Endodermal cell (in vitro differentiated cells): ENCODE measurements at regions not wholly inside any gene's neighbourhood (a gene's known extent, or its start where the extent isn't known, plus 50 kb on each side); places are given as distances from the start of the nearest gene placed in this dataset.
A peak's percentile ranks its signal among the peaks of the same experiment; 100 is the strongest.

ENCODE experiments used
- DNase-seq: peaks from one replicate; pipeline ENCODE4 v3.0.0-alpha.2; 2017
- H3K27ac ChIP-seq: 2 replicates; pipeline ENCODE4 v1.5.1; 2013; ENCODE audit warnings: mild to moderate bottlenecking, low read depth, low read length, moderate library complexity
- H3K27me3 ChIP-seq: 2 replicates; pipeline ENCODE4 v1.6.1; 2013; ENCODE audit warnings: mild to moderate bottlenecking, low read length, moderate library complexity; ENCODE audit not compliant: insufficient read depth, control insufficient read depth, poor library complexity, severe bottlenecking
- H3K36me3 ChIP-seq: 2 replicates; pipeline ENCODE4 v1.7.0; 2013; ENCODE audit warnings: mild to moderate bottlenecking, low read length, moderate library complexity; ENCODE audit not compliant: control insufficient read depth, insufficient read depth
- H3K4me1 ChIP-seq: one replicate; pipeline ENCODE4 v1.7.0; 2013; ENCODE audit warnings: low read length; ENCODE audit not compliant: control insufficient read depth, insufficient read depth
- H3K4me3 ChIP-seq: 2 replicates; pipeline ENCODE4 v1.5.1; 2013; ENCODE audit warnings: mild to moderate bottlenecking, low read length, moderate library complexity
- H3K9ac ChIP-seq: 2 replicates; pipeline ENCODE4 v1.6.1; 2013; ENCODE audit warnings: mild to moderate bottlenecking, low read length, moderate library complexity; ENCODE audit not compliant: poor library complexity, severe bottlenecking; ENCODE audit errors: extremely low read depth
- H3K9me3 ChIP-seq: 2 replicates; pipeline ENCODE4 v1.6.1; 2013; ENCODE audit warnings: mild to moderate bottlenecking, low read length, moderate library complexity; ENCODE audit not compliant: control insufficient read depth
- H3K27ac Mint-ChIP-seq: 2 replicates; pipeline ENCODE4 v1.8.0; 2020; ENCODE audit warnings: mixed read lengths
- H3K27me3 Mint-ChIP-seq: 2 replicates; pipeline ENCODE4 v1.8.0; 2021; ENCODE audit warnings: mild to moderate bottlenecking, mixed read lengths; ENCODE audit not compliant: insufficient read depth
- H3K36me3 Mint-ChIP-seq: 2 replicates; pipeline ENCODE4 v1.8.0; 2020; ENCODE audit warnings: low read depth, mixed read lengths
- H3K4me1 Mint-ChIP-seq: 2 replicates; pipeline ENCODE4 v1.8.0; 2020; ENCODE audit warnings: mixed read lengths
- H3K4me3 Mint-ChIP-seq: 2 replicates; pipeline ENCODE4 v1.8.0; 2020; ENCODE audit warnings: mild to moderate bottlenecking, moderate library complexity, mixed read lengths
- H3K9me3 Mint-ChIP-seq: 2 replicates; pipeline ENCODE4 v1.8.0; 2020; ENCODE audit warnings: mild to moderate bottlenecking, mixed read lengths
- WGBS, 2 experiments: methylation state at CpG; one replicate each; pipeline versions ENCODE4 v1.1.5 to v1.1.7; 2013; ENCODE audit warnings: missing lambda C conversion rate in 2 of 2, mixed read lengths in 1 of 2; ENCODE audit not compliant: insufficient coverage in 1 of 2, insufficient read length in 1 of 2; 5-methylcytosine and 5-hydroxymethylcytosine counted together
- TF ChIP-seq, protein P1 (sequence below): fragments of 200-600 bp; sonication (generic); conservative IDR thresholded peaks from 2 replicates; pipeline ENCODE4 v1.5.0; 2021; ENCODE audit warnings: antibody characterized with exemption, mild to moderate bottlenecking

GRCh38 chr12:75913502-75914351 is 117.8 kb downstream of the PHLDA1 start:
- Histone ChIP-seq H3K4me1 (no peaks in the 10 kb centered on the region), H3K36me3 (no peaks in the 10 kb centered on the region), H3K4me3 (no peak overlapping the region), H3K9ac (no peak overlapping the region), H3K27me3 (no peaks in the 10 kb centered on the region), H3K9me3 (no peaks in the 10 kb centered on the region), H3K27ac (no peak overlapping the region)
- no peak overlapping the region for H3K4me3 Mint-ChIP-seq
- TF ChIP-seq, protein P1, sequence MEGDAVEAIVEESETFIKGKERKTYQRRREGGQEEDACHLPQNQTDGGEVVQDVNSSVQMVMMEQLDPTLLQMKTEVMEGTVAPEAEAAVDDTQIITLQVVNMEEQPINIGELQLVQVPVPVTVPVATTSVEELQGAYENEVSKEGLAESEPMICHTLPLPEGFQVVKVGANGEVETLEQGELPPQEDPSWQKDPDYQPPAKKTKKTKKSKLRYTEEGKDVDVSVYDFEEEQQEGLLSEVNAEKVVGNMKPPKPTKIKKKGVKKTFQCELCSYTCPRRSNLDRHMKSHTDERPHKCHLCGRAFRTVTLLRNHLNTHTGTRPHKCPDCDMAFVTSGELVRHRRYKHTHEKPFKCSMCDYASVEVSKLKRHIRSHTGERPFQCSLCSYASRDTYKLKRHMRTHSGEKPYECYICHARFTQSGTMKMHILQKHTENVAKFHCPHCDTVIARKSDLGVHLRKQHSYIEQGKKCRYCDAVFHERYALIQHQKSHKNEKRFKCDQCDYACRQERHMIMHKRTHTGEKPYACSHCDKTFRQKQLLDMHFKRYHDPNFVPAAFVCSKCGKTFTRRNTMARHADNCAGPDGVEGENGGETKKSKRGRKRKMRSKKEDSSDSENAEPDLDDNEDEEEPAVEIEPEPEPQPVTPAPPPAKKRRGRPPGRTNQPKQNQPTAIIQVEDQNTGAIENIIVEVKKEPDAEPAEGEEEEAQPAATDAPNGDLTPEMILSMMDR, result no peak
- no peaks in the 10 kb centered on the region for H3K9me3 Mint-ChIP-seq
- H3K4me1 Mint-ChIP-seq, result peaks cover 6% of the 10 kb centered on the region
- no peaks in the 10 kb centered on the region for H3K27me3 Mint-ChIP-seq
- 89 to 91% methylated on average over 1 to 5 of the region's 5 CpGs for WGBS, 2 experiments
- H3K27ac Mint-ChIP-seq, result no peak overlapping the region
- no peaks in the 10 kb centered on the region for H3K36me3 Mint-ChIP-seq
- no peak for DNase-seq

DNA sequence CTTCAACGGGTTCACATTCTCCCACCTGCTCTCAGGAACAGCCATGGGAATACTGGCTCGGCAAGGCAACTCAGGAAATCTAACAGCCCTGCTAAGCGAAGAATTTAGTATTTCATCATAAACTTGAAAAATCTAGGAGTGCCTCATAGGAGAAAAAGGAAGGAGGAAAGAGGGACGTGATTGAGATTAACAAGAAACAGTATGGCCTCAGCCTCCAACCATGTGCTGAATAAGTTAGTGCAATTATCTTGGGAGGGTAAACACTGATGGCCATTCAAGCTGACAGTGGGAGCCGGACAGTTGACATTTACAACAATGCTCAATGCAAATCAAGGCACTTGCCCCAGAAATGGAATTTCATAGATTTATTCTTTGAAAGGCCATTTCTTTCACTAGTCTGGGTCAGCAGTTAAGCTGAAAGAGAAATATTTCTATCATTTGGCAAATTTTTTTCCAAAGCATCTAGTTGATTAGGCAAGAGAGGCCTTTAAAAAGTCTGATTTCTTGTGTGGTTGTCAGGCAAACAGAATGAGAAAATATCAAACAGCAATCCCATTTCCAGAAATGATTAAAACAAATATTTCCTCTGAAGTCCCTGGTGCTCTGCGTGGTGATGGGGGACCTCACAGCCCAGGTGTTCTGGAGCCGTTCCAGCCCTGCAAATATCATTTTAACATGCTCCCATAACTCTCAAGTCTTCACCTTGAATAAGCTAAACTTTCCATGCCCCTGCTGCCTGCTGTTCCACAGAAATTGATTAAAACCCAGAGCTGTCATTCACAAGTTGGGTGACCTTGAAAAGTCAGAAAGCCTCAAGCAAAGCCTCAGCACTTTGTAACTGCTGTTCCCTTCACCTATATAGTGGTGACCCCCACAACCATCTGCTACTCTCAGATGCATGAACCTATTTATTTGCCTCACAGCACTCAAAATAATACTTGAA is 121.6 kb downstream of the PHLDA1 start:
- Histone ChIP-seq H3K27me3 (no peaks in the 10 kb centered on the region), H3K9me3 (no peaks in the 10 kb centered on the region), H3K27ac (peak overlapping the region; percentile 78), H3K4me3 (no peak overlapping the region), H3K36me3 (no peaks in the 10 kb centered on the region), H3K9ac (no peak overlapping the region), H3K4me1 (no peaks in the 10 kb centered on the region)
- H3K27ac Mint-ChIP-seq, result no peak overlapping the region
- no peaks in the 10 kb centered on the region for H3K36me3 Mint-ChIP-seq
- no peaks in the 10 kb centered on the region for H3K27me3 Mint-ChIP-seq
- TF ChIP-seq, protein P1, result no peak
- H3K4me3 Mint-ChIP-seq, result no peak overlapping the region
- no peaks in the 10 kb centered on the region for H3K9me3 Mint-ChIP-seq
- DNase-seq, result no peak
- peaks cover 6% of the 10 kb centered on the region for H3K4me1 Mint-ChIP-seq
- 83 to 90% methylated on average over 7 of the region's 7 CpGs for WGBS, 2 experiments

GRCh38 chr12:75908961-75909605 is 122.5 kb downstream of the PHLDA1 start:
- DNase-seq, result no peak
- peaks cover 6% of the 10 kb centered on the region for H3K4me1 Mint-ChIP-seq
- Histone ChIP-seq H3K9me3 (no peaks in the 10 kb centered on the region), H3K4me3 (no peak overlapping the region), H3K27me3 (no peaks in the 10 kb centered on the region), H3K27ac (peak overlapping the region; percentile 78), H3K4me1 (no peaks in the 10 kb centered on the region), H3K36me3 (no peaks in the 10 kb centered on the region), H3K9ac (no peak overlapping the region)
- H3K4me3 Mint-ChIP-seq, result no peak overlapping the region
- H3K27ac Mint-ChIP-seq, result no peak overlapping the region
- H3K9me3 Mint-ChIP-seq, result no peaks in the 10 kb centered on the region
- no peaks in the 10 kb centered on the region for H3K36me3 Mint-ChIP-seq
- WGBS, 2 experiments, result 87 to 93% methylated on average over 2 of the region's 2 CpGs
- TF ChIP-seq, protein P1, result no peak
- H3K27me3 Mint-ChIP-seq, result no peaks in the 10 kb centered on the region
